Testis (tissue), 2 donors: ENCODE measurements at regions not wholly inside any gene's neighbourhood (a gene's known extent, or its start where the extent isn't known, plus 50 kb on each side); places are given as distances from the start of the nearest gene placed in this dataset.

Experiments used
- DNase-seq: peaks from one replicate; pipeline ENCODE4 v3.0.0-alpha.2; 2019
- H3K27ac ChIP-seq, 2 donors: fragments of 200-600 bp; sonication (generic); one replicate each; pipeline ENCODE4 v1.5.1; 2019
- H3K27me3 ChIP-seq: fragments of 200-600 bp; sonication (generic); one replicate; pipeline ENCODE4 v1.5.1; 2019
- H3K36me3 ChIP-seq: fragments of 200-600 bp; sonication (generic); one replicate; pipeline ENCODE4 v1.5.1; 2017; ENCODE audit warnings: low read depth; ENCODE audit errors: missing control alignments
- H3K4me1 ChIP-seq: fragments of 200-600 bp; sonication (generic); one replicate; pipeline ENCODE4 v1.5.1; 2019
- H3K4me3 ChIP-seq, 2 donors: fragments of 200-600 bp; sonication (generic); one replicate each; pipeline ENCODE4 v1.5.1; 2017 to 2019
- H3K9me3 ChIP-seq: fragments of 200-600 bp; sonication (generic); one replicate; pipeline ENCODE4 v1.5.1; 2017
- POLR2A ChIP-seq: fragments of 450-650 bp; IDR thresholded peaks from one replicate; pipeline ENCODE4 v1.6.1; 2017; ENCODE audit warnings: antibody characterized with exemption, mild to moderate bottlenecking, moderate library complexity
- WGBS, 2 donors: methylation state at CpG; one replicate each; pipeline ENCODE4 v1.1.5; 2018; 5-methylcytosine and 5-hydroxymethylcytosine counted together
- intact Hi-C: fragments of 100-400 bp; cut with DNase I; formaldehyde crosslinking; loops from one replicate; pipeline ENCODE4 v1.15.1; 2023; ENCODE audit warnings: low total_unique reads
- TF ChIP-seq, protein P1 (sequence below), 3 experiments: fragments of 450-650 bp in 2 of 3; fragments of 200-600 bp in 1 of 3; sonication (generic) in 1 of 3; IDR thresholded peaks; one replicate each; pipeline ENCODE4 v1.5.1; 2016 to 2019; ENCODE audit warnings: antibody characterized with exemption in 3 of 3, mild to moderate bottlenecking in 2 of 3, moderate library complexity in 1 of 3

DNA sequence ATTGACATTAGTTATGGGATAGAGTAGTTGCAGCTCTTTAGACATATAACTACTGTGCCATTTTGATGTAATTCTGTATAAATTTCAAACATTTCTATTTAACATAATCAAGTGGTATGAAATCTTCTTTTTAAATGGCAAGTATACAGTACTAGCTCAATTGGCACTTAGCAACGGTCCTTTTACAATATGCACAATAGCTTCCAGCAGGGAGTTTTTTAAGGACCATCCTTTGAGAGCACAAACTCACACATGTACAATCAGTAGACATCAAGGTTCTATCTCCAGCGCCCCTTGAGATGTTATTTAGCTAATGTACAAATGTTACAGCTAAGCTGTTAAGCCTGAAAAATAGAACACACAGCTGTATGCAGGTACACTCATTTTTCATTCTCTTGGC, 480.7 kb downstream of the TFEC start:
- WGBS, 2 donors, result 77 to 84% methylated on average over 2 of the region's 2 CpGs
- no peak for DNase-seq
- intact Hi-C loops, result no loop called here

DNA sequence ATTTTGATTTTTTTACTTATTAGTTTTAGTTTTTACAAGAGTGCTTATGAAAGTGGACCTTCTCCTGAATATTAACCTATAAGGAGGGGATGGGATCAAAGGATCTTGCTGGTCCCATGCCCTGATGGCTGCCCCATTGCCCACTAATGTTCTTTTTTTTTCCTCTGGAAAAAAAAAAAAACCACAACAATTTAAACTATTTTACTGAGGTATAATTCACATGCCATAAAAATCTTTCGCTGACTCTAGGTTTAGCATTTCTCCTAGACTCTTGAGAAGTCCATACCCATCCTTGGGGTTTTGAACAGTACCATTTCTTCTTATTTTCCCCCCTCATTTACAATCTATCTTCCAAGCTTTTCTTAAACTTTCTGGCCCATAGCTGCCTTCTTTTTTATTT, 481.8 kb downstream of the TFEC start:
- Histone ChIP-seq H3K27ac (no peak overlapping the region), H3K4me3 (no peak overlapping the region), H3K9me3 (no peaks in the 10 kb centered on the region), H3K4me1 (no peaks in the 10 kb centered on the region), H3K27me3 (no peaks in the 10 kb centered on the region), H3K36me3 (no peaks in the 10 kb centered on the region)
- intact Hi-C loops, result no loop called here
- no peak for DNase-seq
- no peak for TF ChIP-seq POLR2A
- TF ChIP-seq, protein P1, sequence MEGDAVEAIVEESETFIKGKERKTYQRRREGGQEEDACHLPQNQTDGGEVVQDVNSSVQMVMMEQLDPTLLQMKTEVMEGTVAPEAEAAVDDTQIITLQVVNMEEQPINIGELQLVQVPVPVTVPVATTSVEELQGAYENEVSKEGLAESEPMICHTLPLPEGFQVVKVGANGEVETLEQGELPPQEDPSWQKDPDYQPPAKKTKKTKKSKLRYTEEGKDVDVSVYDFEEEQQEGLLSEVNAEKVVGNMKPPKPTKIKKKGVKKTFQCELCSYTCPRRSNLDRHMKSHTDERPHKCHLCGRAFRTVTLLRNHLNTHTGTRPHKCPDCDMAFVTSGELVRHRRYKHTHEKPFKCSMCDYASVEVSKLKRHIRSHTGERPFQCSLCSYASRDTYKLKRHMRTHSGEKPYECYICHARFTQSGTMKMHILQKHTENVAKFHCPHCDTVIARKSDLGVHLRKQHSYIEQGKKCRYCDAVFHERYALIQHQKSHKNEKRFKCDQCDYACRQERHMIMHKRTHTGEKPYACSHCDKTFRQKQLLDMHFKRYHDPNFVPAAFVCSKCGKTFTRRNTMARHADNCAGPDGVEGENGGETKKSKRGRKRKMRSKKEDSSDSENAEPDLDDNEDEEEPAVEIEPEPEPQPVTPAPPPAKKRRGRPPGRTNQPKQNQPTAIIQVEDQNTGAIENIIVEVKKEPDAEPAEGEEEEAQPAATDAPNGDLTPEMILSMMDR (IDR thresholded peaks at IDR 0.05), result no peak
- 90 to 97% methylated on average over 1 of the region's 1 CpG for WGBS, 2 donors

More for the DNA sequence above, 480.7 kb downstream of the TFEC start:
- Histone ChIP-seq H3K9me3 (no peaks in the 10 kb centered on the region), H3K27me3 (no peaks in the 10 kb centered on the region), H3K27ac (no peak overlapping the region), H3K36me3 (no peaks in the 10 kb centered on the region), H3K4me3 (no peak overlapping the region), H3K4me1 (no peaks in the 10 kb centered on the region)
- TF ChIP-seq POLR2A, result no peak
- TF ChIP-seq, protein P1 (IDR thresholded peaks at IDR 0.05), result no peak

DNA sequence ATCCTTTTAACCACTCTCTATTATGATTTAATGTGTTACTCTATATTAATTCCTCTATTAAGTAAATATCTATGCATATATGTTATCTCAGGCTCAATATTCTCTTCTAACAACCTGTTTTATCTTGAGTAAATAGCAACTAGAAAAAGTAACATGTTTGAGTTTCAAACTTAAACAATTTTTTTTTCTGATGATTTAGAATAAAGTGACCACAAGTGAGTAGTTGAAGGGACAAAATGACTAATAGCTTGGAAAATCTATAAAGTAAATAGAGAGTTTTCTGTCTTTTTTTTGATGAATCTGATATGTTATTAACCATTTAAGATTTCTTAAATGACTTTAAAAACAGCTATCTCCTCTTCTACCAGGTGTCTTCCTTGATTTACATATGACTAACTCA, 483.8 kb downstream of the TFEC start:
- H3K36me3 ChIP-seq, result no peaks in the 10 kb centered on the region

GRCh38 chr7:115533785-115534184, 496.8 kb downstream of the TFEC start:
- no peaks in the 10 kb centered on the region for H3K36me3 ChIP-seq
- H3K27me3 ChIP-seq, result no peaks in the 10 kb centered on the region
- no peak for DNase-seq
- TF ChIP-seq, protein P1 (IDR thresholded peaks at IDR 0.05), result no peak
- TF ChIP-seq POLR2A, result no peak
- no peak overlapping the region for H3K4me3 ChIP-seq
- WGBS, 2 donors, result 89 to 92% methylated on average over 1 of the region's 1 CpG
- no peaks in the 10 kb centered on the region for H3K4me1 ChIP-seq
- H3K9me3 ChIP-seq, result no peaks in the 10 kb centered on the region
- intact Hi-C loops, result no loop called here
- no peak overlapping the region for H3K27ac ChIP-seq

More for the DNA sequence above, 483.8 kb downstream of the TFEC start:
- no peaks in the 10 kb centered on the region for H3K27me3 ChIP-seq
- TF ChIP-seq, protein P1 (IDR thresholded peaks at IDR 0.05), result no peak
- H3K4me3 ChIP-seq, result no peak overlapping the region
- intact Hi-C loops, result no loop called here
- no peaks in the 10 kb centered on the region for H3K4me1 ChIP-seq
- no peaks in the 10 kb centered on the region for H3K9me3 ChIP-seq
- DNase-seq, result no peak
- no peak overlapping the region for H3K27ac ChIP-seq

DNA sequence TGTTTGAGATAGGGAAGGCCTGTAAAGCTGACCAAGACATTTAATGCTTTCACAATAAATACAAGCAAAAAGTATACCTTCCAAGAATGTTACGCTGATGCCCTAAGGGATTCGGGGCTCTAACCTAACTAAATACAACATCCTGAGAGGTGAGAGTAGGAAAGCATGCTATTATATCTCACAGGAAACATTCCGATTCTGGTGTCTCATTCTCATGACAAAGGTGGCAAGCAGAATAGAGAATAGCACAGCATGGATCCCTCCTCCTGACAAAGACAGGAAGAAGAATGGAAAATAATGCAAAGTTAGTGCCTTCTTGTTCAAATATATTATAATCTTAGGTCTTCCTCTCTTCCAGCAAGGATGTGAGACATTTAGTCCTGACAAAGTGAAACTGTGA, 504.3 kb downstream of the TFEC start:
- H3K9me3 ChIP-seq, result no peaks in the 10 kb centered on the region
- no peaks in the 10 kb centered on the region for H3K36me3 ChIP-seq
- H3K27ac ChIP-seq, result no peak overlapping the region
- DNase-seq, result no peak
- H3K4me3 ChIP-seq, result no peak overlapping the region
- intact Hi-C loops, result no loop called here
- H3K4me1 ChIP-seq, result no peaks in the 10 kb centered on the region
- TF ChIP-seq POLR2A, result no peak
- TF ChIP-seq, protein P1 (IDR thresholded peaks at IDR 0.05), result no peak
- H3K27me3 ChIP-seq, result no peaks in the 10 kb centered on the region
- 68 to 73% methylated on average over 3 of the region's 3 CpGs for WGBS, 2 donors
